WTC11 (cell line): ENCODE measurements at regions not wholly inside any gene's neighbourhood (a gene's known extent, or its start where the extent isn't known, plus 50 kb on each side); places are given as distances from the start of the nearest gene placed in this dataset.

Source experiments
- ATAC-seq: fragments of 200-7000 bp; cut with Tn5 transposase; 2 replicates; pipeline ENCODE4 v1.10.0; 2021; ENCODE audit warnings: mild to moderate bottlenecking, moderate library complexity
- CTCF ChIA-PET: fragments of 300-600 bp; sonication (Branson Sonifier 250); formaldehyde crosslinking; loops from one replicate; lab custom pipeline; 2021; ENCODE audit warnings: antibody characterized with exemption; lab: Charles Lee
- POLR2A ChIA-PET: fragments of 350-600 bp; sonication (Branson Sonifier 250); formaldehyde crosslinking; loops from one replicate; lab custom pipeline; 2021; ENCODE audit warnings: antibody characterized with exemption; lab: Charles Lee
- DNase-seq: peaks from one replicate; pipeline ENCODE4 v3.0.0; 2021; ENCODE audit warnings: low spot score
- H3K27ac Mint-ChIP-seq: 2 replicates; pipeline ENCODE4 v1.8.0; 2021; ENCODE audit warnings: mixed read lengths
- H3K27me3 Mint-ChIP-seq: 2 replicates; pipeline ENCODE4 v1.8.0; 2021; ENCODE audit warnings: low read depth, mild to moderate bottlenecking, moderate library complexity, mixed read lengths
- H3K36me3 Mint-ChIP-seq: 2 replicates; pipeline ENCODE4 v1.8.0; 2021; ENCODE audit warnings: mixed read lengths
- H3K4me1 Mint-ChIP-seq: 2 replicates; pipeline ENCODE4 v1.8.0; 2022; ENCODE audit warnings: mixed read lengths
- H3K4me3 Mint-ChIP-seq: 2 replicates; pipeline ENCODE4 v1.8.0; 2021; ENCODE audit warnings: mild to moderate bottlenecking, moderate library complexity, mixed read lengths
- H3K9me3 Mint-ChIP-seq: 2 replicates; pipeline ENCODE4 v1.8.0; 2021; ENCODE audit warnings: mixed read lengths
- AR ChIP-seq: fragments of 250-450 bp; sonication (Bioruptor Pico); IDR thresholded peaks from 2 replicates; pipeline ENCODE4 v1.9.0; 2021; ENCODE audit warnings: mild to moderate bottlenecking
- ATF3 ChIP-seq: sonication (generic); formaldehyde crosslinking; conservative IDR thresholded peaks from 2 replicates; pipeline ENCODE4 v1.8.1; 2022; ENCODE audit warnings: mild to moderate bottlenecking, missing genetic modification reagents
- CREM ChIP-seq: sonication (generic); formaldehyde crosslinking; IDR thresholded peaks from 2 replicates; pipeline ENCODE4 v1.8.1; 2022; ENCODE audit warnings: mild to moderate bottlenecking, missing genetic modification reagents, moderate library complexity
- ELF4 ChIP-seq: sonication (generic); formaldehyde crosslinking; IDR thresholded peaks from 2 replicates; pipeline ENCODE4 v1.8.1; 2022; ENCODE audit warnings: low read depth, mild to moderate bottlenecking, moderate library complexity, missing genetic modification reagents
- ESRRA ChIP-seq: sonication (generic); formaldehyde crosslinking; IDR thresholded peaks from 2 replicates; pipeline ENCODE4 v1.8.1; 2022; ENCODE audit warnings: mild to moderate bottlenecking, missing genetic modification reagents, borderline replicate concordance
- IRF2 ChIP-seq: sonication (generic); formaldehyde crosslinking; IDR thresholded peaks from 2 replicates; pipeline ENCODE4 v1.8.0; 2022; ENCODE audit warnings: low read depth, missing genetic modification reagents, borderline replicate concordance
- MLX ChIP-seq: sonication (generic); formaldehyde crosslinking; IDR thresholded peaks from 2 replicates; pipeline ENCODE4 v1.8.1; 2023; ENCODE audit warnings: mild to moderate bottlenecking, missing genetic modification reagents, moderate library complexity
- NFATC4 ChIP-seq: fragments of 250-450 bp; sonication (Bioruptor Pico); IDR thresholded peaks from 2 replicates; pipeline ENCODE4 v1.9.0; 2021; ENCODE audit warnings: mild to moderate bottlenecking
- SP1 ChIP-seq: sonication (generic); formaldehyde crosslinking; conservative IDR thresholded peaks from 2 replicates; pipeline ENCODE4 v1.8.1; 2022; ENCODE audit warnings: missing genetic modification reagents
- ZNF121 ChIP-seq: sonication (generic); formaldehyde crosslinking; IDR thresholded peaks from 2 replicates; pipeline ENCODE4 v1.8.0; 2023; ENCODE audit warnings: missing genetic modification reagents
- ZNF317 ChIP-seq: sonication (generic); formaldehyde crosslinking; IDR thresholded peaks from 2 replicates; pipeline ENCODE4 v1.8.1; 2023; ENCODE audit warnings: low read depth, mild to moderate bottlenecking, moderate library complexity, missing genetic modification reagents, borderline replicate concordance
- ZNF396 ChIP-seq: fragments of 250-450 bp; sonication (Bioruptor Pico); IDR thresholded peaks from 2 replicates; pipeline ENCODE4 v1.8.0; 2021; ENCODE audit warnings: mild to moderate bottlenecking, moderate library complexity, borderline replicate concordance
- TF ChIP-seq, protein P1 (sequence below): fragments of 250-450 bp; sonication (Bioruptor Pico); IDR thresholded peaks from 2 replicates; pipeline ENCODE4 v1.9.0; 2021; ENCODE audit warnings: mild to moderate bottlenecking
- TF ChIP-seq, protein P2 (sequence below): sonication (generic); formaldehyde crosslinking; IDR thresholded peaks from 2 replicates; pipeline ENCODE4 v1.8.1; 2023; ENCODE audit warnings: mild to moderate bottlenecking, missing genetic modification reagents
- TF ChIP-seq, protein P3 (sequence below): sonication (generic); formaldehyde crosslinking; IDR thresholded peaks from 2 replicates; pipeline ENCODE4 v1.8.1; 2023; ENCODE audit warnings: mild to moderate bottlenecking, missing genetic modification reagents, moderate library complexity
- TF ChIP-seq, protein P4 (sequence below): fragments of 250-450 bp; sonication (Bioruptor Pico); IDR thresholded peaks from 2 replicates; pipeline ENCODE4 v1.9.0; 2021; ENCODE audit warnings: mild to moderate bottlenecking, borderline replicate concordance

DNA sequence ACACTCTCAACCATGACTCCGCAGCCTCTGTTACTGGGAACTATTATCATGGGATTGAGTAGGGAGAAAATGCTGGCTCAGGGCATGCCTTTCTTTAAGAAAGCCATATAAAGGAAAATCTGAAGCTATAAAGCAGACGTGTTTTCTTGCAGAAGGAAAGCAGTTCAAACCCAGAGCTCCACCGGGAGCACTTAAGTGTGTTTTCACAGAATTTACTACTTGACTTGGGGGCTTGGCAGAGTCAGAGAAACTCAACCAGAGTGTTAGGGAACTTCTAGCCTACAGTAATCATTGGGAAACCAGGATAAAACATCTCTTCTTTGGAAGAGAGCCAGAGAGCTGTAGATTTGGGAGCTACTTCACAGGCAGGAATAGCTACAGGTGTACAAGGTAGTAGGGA is 283.4 kb upstream of the ADRA1B start (continued):
- TF ChIP-seq ELF4 (no peak), ZNF317 (CRISPR knock-in tag) (no peak), NFATC4 (CRISPR knock-in tag) (no peak), MLX (CRISPR knock-in tag) (no peak)

- ATAC-seq: no peak
- no peaks in the 10 kb centered on the region for H3K27me3 Mint-ChIP-seq
- no peak overlapping the region for H3K27ac Mint-ChIP-seq
- ChIA-PET CTCF (no interaction called here), POLR2A (no interaction called here)
- TF ChIP-seq CREM (CRISPR knock-in tag): no peak
- no peak for TF ChIP-seq AR
- TF ChIP-seq ATF3 (CRISPR knock-in tag): no peak
- TF ChIP-seq, protein P1, sequence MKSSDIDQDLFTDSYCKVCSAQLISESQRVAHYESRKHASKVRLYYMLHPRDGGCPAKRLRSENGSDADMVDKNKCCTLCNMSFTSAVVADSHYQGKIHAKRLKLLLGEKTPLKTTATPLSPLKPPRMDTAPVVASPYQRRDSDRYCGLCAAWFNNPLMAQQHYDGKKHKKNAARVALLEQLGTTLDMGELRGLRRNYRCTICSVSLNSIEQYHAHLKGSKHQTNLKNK (CRISPR knock-in tag): no peak
- TF ChIP-seq ZNF121 (CRISPR knock-in tag): no peak
- TF ChIP-seq IRF2 (CRISPR knock-in tag): no peak
- TF ChIP-seq MLX (CRISPR knock-in tag): no peak
- TF ChIP-seq ZNF396 (CRISPR knock-in tag): no peak
- TF ChIP-seq, protein P2, sequence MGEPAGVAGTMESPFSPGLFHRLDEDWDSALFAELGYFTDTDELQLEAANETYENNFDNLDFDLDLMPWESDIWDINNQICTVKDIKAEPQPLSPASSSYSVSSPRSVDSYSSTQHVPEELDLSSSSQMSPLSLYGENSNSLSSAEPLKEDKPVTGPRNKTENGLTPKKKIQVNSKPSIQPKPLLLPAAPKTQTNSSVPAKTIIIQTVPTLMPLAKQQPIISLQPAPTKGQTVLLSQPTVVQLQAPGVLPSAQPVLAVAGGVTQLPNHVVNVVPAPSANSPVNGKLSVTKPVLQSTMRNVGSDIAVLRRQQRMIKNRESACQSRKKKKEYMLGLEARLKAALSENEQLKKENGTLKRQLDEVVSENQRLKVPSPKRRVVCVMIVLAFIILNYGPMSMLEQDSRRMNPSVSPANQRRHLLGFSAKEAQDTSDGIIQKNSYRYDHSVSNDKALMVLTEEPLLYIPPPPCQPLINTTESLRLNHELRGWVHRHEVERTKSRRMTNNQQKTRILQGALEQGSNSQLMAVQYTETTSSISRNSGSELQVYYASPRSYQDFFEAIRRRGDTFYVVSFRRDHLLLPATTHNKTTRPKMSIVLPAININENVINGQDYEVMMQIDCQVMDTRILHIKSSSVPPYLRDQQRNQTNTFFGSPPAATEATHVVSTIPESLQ: no peak
- TF ChIP-seq, protein P3, sequence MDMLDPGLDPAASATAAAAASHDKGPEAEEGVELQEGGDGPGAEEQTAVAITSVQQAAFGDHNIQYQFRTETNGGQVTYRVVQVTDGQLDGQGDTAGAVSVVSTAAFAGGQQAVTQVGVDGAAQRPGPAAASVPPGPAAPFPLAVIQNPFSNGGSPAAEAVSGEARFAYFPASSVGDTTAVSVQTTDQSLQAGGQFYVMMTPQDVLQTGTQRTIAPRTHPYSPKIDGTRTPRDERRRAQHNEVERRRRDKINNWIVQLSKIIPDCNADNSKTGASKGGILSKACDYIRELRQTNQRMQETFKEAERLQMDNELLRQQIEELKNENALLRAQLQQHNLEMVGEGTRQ (CRISPR knock-in tag): no peak
- TF ChIP-seq SP1 (CRISPR knock-in tag): no peak
- TF ChIP-seq ESRRA (CRISPR knock-in tag): no peak
- TF ChIP-seq, protein P4, sequence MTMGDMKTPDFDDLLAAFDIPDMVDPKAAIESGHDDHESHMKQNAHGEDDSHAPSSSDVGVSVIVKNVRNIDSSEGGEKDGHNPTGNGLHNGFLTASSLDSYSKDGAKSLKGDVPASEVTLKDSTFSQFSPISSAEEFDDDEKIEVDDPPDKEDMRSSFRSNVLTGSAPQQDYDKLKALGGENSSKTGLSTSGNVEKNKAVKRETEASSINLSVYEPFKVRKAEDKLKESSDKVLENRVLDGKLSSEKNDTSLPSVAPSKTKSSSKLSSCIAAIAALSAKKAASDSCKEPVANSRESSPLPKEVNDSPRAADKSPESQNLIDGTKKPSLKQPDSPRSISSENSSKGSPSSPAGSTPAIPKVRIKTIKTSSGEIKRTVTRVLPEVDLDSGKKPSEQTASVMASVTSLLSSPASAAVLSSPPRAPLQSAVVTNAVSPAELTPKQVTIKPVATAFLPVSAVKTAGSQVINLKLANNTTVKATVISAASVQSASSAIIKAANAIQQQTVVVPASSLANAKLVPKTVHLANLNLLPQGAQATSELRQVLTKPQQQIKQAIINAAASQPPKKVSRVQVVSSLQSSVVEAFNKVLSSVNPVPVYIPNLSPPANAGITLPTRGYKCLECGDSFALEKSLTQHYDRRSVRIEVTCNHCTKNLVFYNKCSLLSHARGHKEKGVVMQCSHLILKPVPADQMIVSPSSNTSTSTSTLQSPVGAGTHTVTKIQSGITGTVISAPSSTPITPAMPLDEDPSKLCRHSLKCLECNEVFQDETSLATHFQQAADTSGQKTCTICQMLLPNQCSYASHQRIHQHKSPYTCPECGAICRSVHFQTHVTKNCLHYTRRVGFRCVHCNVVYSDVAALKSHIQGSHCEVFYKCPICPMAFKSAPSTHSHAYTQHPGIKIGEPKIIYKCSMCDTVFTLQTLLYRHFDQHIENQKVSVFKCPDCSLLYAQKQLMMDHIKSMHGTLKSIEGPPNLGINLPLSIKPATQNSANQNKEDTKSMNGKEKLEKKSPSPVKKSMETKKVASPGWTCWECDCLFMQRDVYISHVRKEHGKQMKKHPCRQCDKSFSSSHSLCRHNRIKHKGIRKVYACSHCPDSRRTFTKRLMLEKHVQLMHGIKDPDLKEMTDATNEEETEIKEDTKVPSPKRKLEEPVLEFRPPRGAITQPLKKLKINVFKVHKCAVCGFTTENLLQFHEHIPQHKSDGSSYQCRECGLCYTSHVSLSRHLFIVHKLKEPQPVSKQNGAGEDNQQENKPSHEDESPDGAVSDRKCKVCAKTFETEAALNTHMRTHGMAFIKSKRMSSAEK (CRISPR knock-in tag): no peak
- H3K4me1 Mint-ChIP-seq: peaks cover 9% of the 10 kb centered on the region
- no peak for DNase-seq
- H3K4me3 Mint-ChIP-seq: no peak overlapping the region
- no peaks in the 10 kb centered on the region for H3K36me3 Mint-ChIP-seq
- peaks cover 8% of the 10 kb centered on the region; the same call in 1 of the 2 replicates for H3K9me3 Mint-ChIP-seq
Observed at GRCh38 chr5:159638481-159638880, 277.8 kb upstream of the ADRA1B start.
